ENCODE measurements at regions not wholly inside any gene's neighbourhood (a gene's known extent, or its start where the extent isn't known, plus 50 kb on each side); places are given as distances from the start of the nearest gene placed in this dataset.
"Not testable (repeated sequence)": the region's sequence is repeated elsewhere in the genome, so short reads cannot be mapped to it uniquely, and the experiment has no call there.

- not testable (repeated sequence) for DNase-seq (ENCODE audit: low read depth in 4 of 6, low spot score in 6 of 6); H3K36me3 ChIP-seq (ENCODE audit: control insufficient read depth, insufficient read depth, low read length); H3K27me3 ChIP-seq (ENCODE audit: control insufficient read depth, insufficient read depth, low read length); H3K9me3 ChIP-seq (ENCODE audit: control insufficient read depth, insufficient read depth, low read length); H3K4me3 ChIP-seq (ENCODE audit: low read depth, low read length); H3K4me1 ChIP-seq (ENCODE audit: control insufficient read depth, insufficient read depth, low read length); H3K27ac ChIP-seq (ENCODE audit: low read depth, low read length)
- WGBS (ENCODE audit: insufficient coverage): no CpG with 5 or more reads among the region's 10 CpGs
Observed at GRCh38 chr6:15883593-15883992, 220.8 kb upstream of the DTNBP1 start.

- Histone ChIP-seq H3K4me1 (ENCODE audit: control insufficient read depth, insufficient read depth, low read length) (peaks cover 4% of the 10 kb centered on the region), H3K27me3 (ENCODE audit: control insufficient read depth, insufficient read depth, low read length) (no peaks in the 10 kb centered on the region), H3K4me3 (ENCODE audit: low read depth, low read length) (no peak overlapping the region), H3K27ac (ENCODE audit: low read depth, low read length) (no peak overlapping the region), H3K36me3 (ENCODE audit: control insufficient read depth, insufficient read depth, low read length) (no peaks in the 10 kb centered on the region), H3K9me3 (ENCODE audit: control insufficient read depth, insufficient read depth, low read length) (peaks cover 2% of the 10 kb centered on the region)
- WGBS (ENCODE audit: insufficient coverage): 80% methylated on average over 6 of the region's 6 CpGs
- no peak for DNase-seq (ENCODE audit: low read depth in 4 of 6, low spot score in 6 of 6)
Observed at GRCh38 chr6:15882915-15883314, 220.1 kb upstream of the DTNBP1 start.

GRCh38 chr6:15882345-15882744 lies 219.5 kb upstream of the DTNBP1 start:
- H3K27me3 ChIP-seq (ENCODE audit: control insufficient read depth, insufficient read depth, low read length): no peaks in the 10 kb centered on the region
- no peak overlapping the region for H3K27ac ChIP-seq (ENCODE audit: low read depth, low read length)
- peaks cover 4% of the 10 kb centered on the region for H3K4me1 ChIP-seq (ENCODE audit: control insufficient read depth, insufficient read depth, low read length)
- WGBS (ENCODE audit: insufficient coverage): no CpG with 5 or more reads among the region's 4 CpGs
- H3K36me3 ChIP-seq (ENCODE audit: control insufficient read depth, insufficient read depth, low read length): no peaks in the 10 kb centered on the region
- H3K9me3 ChIP-seq (ENCODE audit: control insufficient read depth, insufficient read depth, low read length): peaks cover 2% of the 10 kb centered on the region
- no peak for DNase-seq (ENCODE audit: low read depth in 4 of 6, low spot score in 6 of 6)
- no peak overlapping the region for H3K4me3 ChIP-seq (ENCODE audit: low read depth, low read length)

GRCh38 chr6:15881150-15881549 lies 218.3 kb upstream of the DTNBP1 start:
- Histone ChIP-seq H3K9me3 (ENCODE audit: control insufficient read depth, insufficient read depth, low read length) (peaks cover 2% of the 10 kb centered on the region), H3K4me3 (ENCODE audit: low read depth, low read length) (no peak overlapping the region)

GRCh38 chr6:15880262-15880973 lies 217.6 kb upstream of the DTNBP1 start:
- Histone ChIP-seq H3K36me3 (ENCODE audit: control insufficient read depth, insufficient read depth, low read length) (no peaks in the 10 kb centered on the region), H3K27ac (ENCODE audit: low read depth, low read length) (no peak overlapping the region)
- no CpG with 5 or more reads among the region's 4 CpGs for WGBS (ENCODE audit: insufficient coverage)

More at GRCh38 chr6:15881150-15881549, 218.3 kb upstream of the DTNBP1 start:
- Histone ChIP-seq H3K27ac (ENCODE audit: low read depth, low read length) (no peak overlapping the region), H3K36me3 (ENCODE audit: control insufficient read depth, insufficient read depth, low read length) (no peaks in the 10 kb centered on the region), H3K4me1 (ENCODE audit: control insufficient read depth, insufficient read depth, low read length) (peaks cover 4% of the 10 kb centered on the region), H3K27me3 (ENCODE audit: control insufficient read depth, insufficient read depth, low read length) (no peaks in the 10 kb centered on the region)
- no peak for DNase-seq (ENCODE audit: low read depth in 4 of 6, low spot score in 6 of 6)
- 90% methylated on average over 2 of the region's 3 CpGs for WGBS (ENCODE audit: insufficient coverage)

GRCh38 chr6:15879371-15880261 lies 216.8 kb upstream of the DTNBP1 start:
- Histone ChIP-seq H3K27ac (ENCODE audit: low read depth, low read length) (peak overlapping the region; percentile 2), H3K36me3 (ENCODE audit: control insufficient read depth, insufficient read depth, low read length) (no peaks in the 10 kb centered on the region), H3K27me3 (ENCODE audit: control insufficient read depth, insufficient read depth, low read length) (no peaks in the 10 kb centered on the region), H3K4me1 (ENCODE audit: control insufficient read depth, insufficient read depth, low read length) (peaks cover 4% of the 10 kb centered on the region), H3K4me3 (ENCODE audit: low read depth, low read length) (no peak overlapping the region), H3K9me3 (ENCODE audit: control insufficient read depth, insufficient read depth, low read length) (no peaks in the 10 kb centered on the region)
- DNase-seq (ENCODE audit: low read depth in 4 of 6, low spot score in 6 of 6): peak; percentile 29 to 90 (median 38)
- WGBS (ENCODE audit: insufficient coverage): 38% methylated on average over 8 of the region's 12 CpGs

More at GRCh38 chr6:15880262-15880973, 217.6 kb upstream of the DTNBP1 start:
- Histone ChIP-seq H3K9me3 (ENCODE audit: control insufficient read depth, insufficient read depth, low read length) (no peaks in the 10 kb centered on the region), H3K4me1 (ENCODE audit: control insufficient read depth, insufficient read depth, low read length) (peaks cover 4% of the 10 kb centered on the region), H3K27me3 (ENCODE audit: control insufficient read depth, insufficient read depth, low read length) (no peaks in the 10 kb centered on the region), H3K4me3 (ENCODE audit: low read depth, low read length) (no peak overlapping the region)
- no peak for DNase-seq (ENCODE audit: low read depth in 4 of 6, low spot score in 6 of 6)

GRCh38 chr6:15877231-15877630 lies 214.4 kb upstream of the DTNBP1 start:
- no peaks in the 10 kb centered on the region for H3K27me3 ChIP-seq (ENCODE audit: control insufficient read depth, insufficient read depth, low read length)
- H3K9me3 ChIP-seq (ENCODE audit: control insufficient read depth, insufficient read depth, low read length): no peaks in the 10 kb centered on the region
- no peak overlapping the region for H3K27ac ChIP-seq (ENCODE audit: low read depth, low read length)
- no peak overlapping the region for H3K4me3 ChIP-seq (ENCODE audit: low read depth, low read length)
- peaks cover 4% of the 10 kb centered on the region for H3K4me1 ChIP-seq (ENCODE audit: control insufficient read depth, insufficient read depth, low read length)
- no peaks in the 10 kb centered on the region for H3K36me3 ChIP-seq (ENCODE audit: control insufficient read depth, insufficient read depth, low read length)
- no CpG with 5 or more reads among the region's 2 CpGs for WGBS (ENCODE audit: insufficient coverage)
- DNase-seq (ENCODE audit: low read depth in 4 of 6, low spot score in 6 of 6): no peak

GRCh38 chr6:15876406-15876805 lies 213.6 kb upstream of the DTNBP1 start:
- Histone ChIP-seq H3K4me3 (ENCODE audit: low read depth, low read length) (no peak overlapping the region), H3K27me3 (ENCODE audit: control insufficient read depth, insufficient read depth, low read length) (no peaks in the 10 kb centered on the region), H3K4me1 (ENCODE audit: control insufficient read depth, insufficient read depth, low read length) (peaks cover 4% of the 10 kb centered on the region), H3K9me3 (ENCODE audit: control insufficient read depth, insufficient read depth, low read length) (no peaks in the 10 kb centered on the region), H3K36me3 (ENCODE audit: control insufficient read depth, insufficient read depth, low read length) (no peaks in the 10 kb centered on the region), H3K27ac (ENCODE audit: low read depth, low read length) (no peak overlapping the region)
- DNase-seq (ENCODE audit: low read depth in 4 of 6, low spot score in 6 of 6): no peak
- 97% methylated on average over 3 of the region's 3 CpGs for WGBS (ENCODE audit: insufficient coverage)

- Histone ChIP-seq H3K27me3 (ENCODE audit: control insufficient read depth, insufficient read depth, low read length) (no peaks in the 10 kb centered on the region), H3K9me3 (ENCODE audit: control insufficient read depth, insufficient read depth, low read length) (no peaks in the 10 kb centered on the region), H3K36me3 (ENCODE audit: control insufficient read depth, insufficient read depth, low read length) (no peaks in the 10 kb centered on the region), H3K4me1 (ENCODE audit: control insufficient read depth, insufficient read depth, low read length) (peaks cover 4% of the 10 kb centered on the region), H3K27ac (ENCODE audit: low read depth, low read length) (no peak overlapping the region), H3K4me3 (ENCODE audit: low read depth, low read length) (no peak overlapping the region)
- WGBS (ENCODE audit: insufficient coverage): no CpG with 5 or more reads among the region's 1 CpG
- no peak for DNase-seq (ENCODE audit: low read depth in 4 of 6, low spot score in 6 of 6)
Observed at GRCh38 chr6:15875797-15876196, 213.0 kb upstream of the DTNBP1 start.
